HG02571 (cell line): ENCODE measurements at regions not wholly inside any gene's neighbourhood (a gene's known extent, or its start where the extent isn't known, plus 50 kb on each side); places are given as distances from the start of the nearest gene placed in this dataset.
"Not testable (repeated sequence)": the region's sequence is repeated elsewhere in the genome, so short reads cannot be mapped to it uniquely, and the experiment has no call there.

Experiments
- ATAC-seq: cut with Tn5 transposase; IDR thresholded peaks from one replicate; pipeline ENCODE4 v1.9.1; 2021; ENCODE audit warnings: mild to moderate bottlenecking, moderate library complexity; ENCODE audit not compliant: unreplicated experiment

DNA sequence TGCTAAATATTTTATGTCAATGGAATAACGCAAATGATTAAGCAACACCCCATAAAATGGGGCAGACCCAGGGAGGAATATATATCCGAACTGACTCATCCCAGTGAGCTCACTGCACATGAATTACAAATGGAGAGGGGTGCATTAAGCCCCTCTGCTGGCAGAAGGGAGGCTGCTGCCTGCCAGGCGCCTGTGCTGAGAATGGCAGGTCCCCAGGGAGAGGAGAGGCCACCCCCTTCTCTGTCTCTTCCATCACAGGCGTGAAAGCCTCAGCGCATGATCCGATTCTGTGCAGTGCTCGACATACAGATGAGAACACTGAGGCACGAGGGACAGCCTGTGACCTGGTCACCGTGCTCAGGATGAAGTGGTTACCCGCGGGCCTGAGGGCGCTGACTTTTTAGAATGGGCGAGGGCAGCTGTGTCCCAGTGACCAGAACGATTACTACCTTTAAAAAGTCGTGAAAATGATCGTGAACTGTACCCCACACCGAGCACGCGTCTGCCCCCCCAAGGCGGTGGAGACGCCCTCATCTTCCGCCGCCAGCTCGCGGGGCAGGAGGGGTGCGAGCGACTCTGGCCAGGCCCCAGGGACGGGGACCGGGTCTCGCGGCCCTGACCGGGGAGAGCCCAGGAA lies 229.7 kb upstream of the FRG2C start:
- not testable (repeated sequence) for ATAC-seq

DNA sequence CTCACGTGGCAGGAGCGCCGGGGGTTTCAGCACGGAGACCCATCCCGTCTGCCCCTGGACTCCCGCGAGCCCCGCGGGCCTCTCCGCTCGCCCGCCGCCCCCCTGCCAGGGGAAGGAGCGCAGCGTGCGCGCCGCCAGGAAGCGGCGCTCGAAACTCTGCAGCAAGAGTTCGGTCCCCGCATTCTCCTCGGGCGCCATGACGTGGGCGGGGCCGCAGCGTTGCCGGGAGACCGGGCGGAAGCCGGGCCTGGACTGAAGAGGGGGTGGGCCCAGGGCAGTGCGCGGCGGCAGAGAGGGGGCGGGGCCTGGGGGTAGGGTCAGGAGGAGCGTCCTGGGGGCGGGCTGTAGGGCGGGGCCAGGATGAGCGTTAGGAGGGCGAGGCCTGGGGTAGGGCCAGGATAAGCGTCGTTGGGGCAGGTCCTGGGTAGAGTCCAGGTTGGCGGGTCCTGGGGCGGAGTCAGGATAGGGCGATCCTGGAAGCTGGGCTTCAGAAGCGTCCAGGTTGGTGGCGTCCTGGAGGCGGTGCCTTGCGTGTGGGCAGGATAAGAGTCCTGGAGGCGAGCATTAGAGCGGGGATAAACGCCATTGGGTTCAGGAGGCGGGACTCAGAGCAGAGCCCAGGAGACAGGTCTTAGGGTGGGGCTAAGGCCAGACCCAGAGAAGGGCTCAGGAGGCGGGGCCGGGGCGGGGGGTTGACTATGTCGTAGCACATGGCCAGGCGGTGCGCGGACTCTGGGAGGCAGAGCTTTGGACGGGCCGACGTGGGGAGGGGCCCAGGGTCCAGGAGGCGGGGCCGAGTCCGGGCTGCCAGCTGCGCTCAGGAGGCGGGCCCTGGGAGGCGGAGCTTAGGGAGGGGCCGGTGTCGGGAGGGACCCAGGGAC lies 229.0 kb upstream of the FRG2C start:
- peak; percentile 97 for ATAC-seq

DNA sequence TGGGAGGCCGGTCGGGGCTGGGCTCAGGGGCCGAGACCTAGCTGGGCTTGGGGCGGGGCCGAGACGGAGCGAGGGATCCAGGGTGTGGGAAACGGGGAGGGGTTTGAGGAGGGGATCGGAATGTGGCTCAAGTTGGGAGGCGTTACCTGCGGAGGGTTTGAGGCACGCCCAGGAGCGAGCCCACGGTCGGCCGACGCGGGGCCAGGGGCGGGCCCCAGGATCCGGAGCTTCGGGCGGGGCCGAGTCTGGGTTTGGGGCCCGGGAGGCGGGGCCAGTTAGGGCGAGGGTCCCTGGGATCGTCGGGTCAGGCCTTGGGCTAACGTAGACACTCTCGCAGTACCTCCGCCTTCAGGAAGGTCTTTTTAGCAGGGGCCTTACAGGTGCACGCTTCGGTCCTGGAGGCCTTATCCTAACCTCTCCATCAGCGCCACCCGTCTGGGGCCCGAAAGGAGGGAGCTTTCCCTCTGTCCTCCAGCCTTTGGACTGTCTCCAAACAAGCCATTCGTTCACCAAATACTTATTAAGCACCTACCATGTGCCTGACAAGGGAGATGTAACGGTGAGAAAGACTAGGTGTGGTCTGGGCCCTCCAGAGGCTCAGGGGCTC lies 228.2 kb upstream of the FRG2C start:
- not testable (repeated sequence) for ATAC-seq

DNA sequence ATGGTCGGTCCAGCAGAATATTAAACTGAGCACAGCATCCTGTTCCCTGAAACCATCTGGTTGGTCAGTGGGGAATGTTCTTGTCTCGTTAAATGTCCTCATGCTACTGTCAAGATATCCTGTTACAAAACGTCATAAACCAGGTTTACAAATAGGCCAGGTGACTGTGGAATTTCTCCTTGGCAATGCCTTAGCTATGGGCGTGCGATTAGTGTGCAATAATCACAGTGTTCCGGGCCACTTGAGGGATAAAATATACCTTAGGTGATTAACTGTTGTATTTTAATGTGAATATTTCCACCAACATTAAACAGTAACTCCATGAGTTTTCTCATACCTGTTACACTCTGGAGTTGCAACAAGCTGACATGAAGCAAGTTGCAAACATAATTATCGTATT lies 223.1 kb upstream of the FRG2C start:
- ATAC-seq = not testable (repeated sequence)

DNA sequence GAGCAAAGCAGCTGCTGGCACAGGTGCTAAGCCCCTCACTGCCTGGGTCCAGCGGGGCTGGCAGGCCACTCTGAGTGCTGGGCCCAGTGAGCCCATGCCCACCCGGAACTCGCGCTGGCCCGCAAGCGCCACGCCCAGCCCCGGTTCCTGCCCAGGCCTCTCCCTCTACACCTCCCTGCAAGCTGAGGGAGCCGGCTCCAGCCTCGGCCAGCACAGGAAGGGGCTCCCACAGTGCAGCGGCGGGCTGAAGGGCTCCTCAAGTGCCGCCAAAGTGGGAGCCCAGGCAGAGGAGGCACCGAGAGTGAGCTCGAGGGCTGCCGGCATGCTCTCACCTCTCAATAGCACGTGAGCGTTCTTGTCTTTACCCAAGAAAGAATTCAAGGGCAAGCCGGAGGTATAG lies 219.5 kb upstream of the FRG2C start:
- not testable (repeated sequence) for ATAC-seq

DNA sequence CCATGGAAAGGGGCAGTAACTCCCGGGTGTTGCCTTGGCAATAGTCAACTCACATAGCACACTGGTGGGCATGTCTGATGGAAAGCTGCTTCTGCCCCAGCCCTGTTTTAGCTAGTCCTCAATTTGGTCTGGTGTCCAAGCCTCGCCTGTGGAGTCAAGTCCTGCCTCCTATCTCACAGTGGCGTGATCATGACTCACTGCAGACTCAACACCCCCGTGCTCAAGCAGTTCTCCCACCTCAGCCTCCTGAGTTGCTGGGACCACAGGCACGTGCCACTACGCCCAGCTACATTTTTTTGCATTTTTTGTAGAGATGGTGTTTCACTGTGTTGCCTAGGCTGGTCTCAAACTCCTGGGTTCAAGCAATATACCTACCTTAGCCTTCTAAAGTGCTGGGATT lies 218.9 kb upstream of the FRG2C start:
- not testable (repeated sequence) for ATAC-seq

DNA sequence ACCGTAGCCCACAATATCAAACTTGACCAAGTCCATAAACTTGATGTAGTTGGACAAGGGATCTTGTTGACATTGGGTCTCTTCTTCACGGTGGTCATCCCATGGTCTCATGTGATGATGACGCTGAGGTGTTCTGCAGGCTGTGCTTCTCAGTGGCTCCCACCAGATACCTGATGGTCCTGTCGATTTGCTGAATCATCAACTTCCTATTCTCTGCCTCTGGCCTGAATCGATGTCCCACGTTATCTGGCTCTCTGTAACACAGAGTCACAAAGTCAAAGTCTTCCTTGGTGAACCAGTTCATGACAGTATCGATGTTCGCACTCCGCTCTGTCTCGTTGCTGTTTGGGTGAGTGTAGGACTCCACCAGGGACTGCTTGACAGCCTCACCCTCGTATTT lies 217.2 kb upstream of the FRG2C start:
- not testable (repeated sequence) for ATAC-seq

DNA sequence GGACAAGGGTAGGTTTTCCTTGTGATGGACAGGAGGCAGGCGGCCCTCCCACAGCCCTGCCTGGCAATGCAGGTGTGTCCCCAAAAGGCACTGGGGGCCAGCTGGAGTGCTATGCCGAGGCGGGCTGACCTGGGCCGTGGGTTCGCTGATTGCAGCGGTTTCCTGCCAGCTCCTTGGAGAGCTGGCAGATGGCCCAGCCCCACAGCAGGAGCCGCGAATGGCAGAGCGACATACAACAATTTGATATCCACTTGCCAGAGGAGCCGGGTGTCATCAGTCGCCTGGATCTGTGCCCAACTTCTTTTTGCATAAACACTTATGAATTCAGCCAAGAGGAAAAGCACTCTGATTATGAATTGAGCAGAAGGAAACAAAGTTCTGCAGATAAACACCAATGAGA lies 210.8 kb upstream of the FRG2C start:
- not testable (repeated sequence) for ATAC-seq

DNA sequence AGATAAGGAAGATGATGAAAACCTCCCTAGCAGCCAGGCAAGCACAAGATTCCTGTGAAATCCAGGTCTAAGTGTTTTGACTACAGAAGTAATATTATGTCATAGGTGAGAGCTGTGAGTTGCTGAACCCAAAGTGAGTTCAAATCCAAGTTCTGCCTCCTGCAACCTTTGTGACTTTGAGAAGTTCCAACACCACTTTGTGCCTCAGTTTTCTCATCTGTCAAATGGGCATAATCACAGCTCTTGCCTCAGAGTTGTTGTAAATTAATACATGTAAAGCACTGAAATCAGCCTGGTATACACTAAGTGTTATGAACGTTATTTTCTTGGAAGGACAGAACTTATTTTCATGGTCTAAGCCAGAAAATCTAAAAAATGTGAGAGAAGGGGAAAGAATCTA lies 210.3 kb upstream of the FRG2C start:
- not testable (repeated sequence) for ATAC-seq

DNA sequence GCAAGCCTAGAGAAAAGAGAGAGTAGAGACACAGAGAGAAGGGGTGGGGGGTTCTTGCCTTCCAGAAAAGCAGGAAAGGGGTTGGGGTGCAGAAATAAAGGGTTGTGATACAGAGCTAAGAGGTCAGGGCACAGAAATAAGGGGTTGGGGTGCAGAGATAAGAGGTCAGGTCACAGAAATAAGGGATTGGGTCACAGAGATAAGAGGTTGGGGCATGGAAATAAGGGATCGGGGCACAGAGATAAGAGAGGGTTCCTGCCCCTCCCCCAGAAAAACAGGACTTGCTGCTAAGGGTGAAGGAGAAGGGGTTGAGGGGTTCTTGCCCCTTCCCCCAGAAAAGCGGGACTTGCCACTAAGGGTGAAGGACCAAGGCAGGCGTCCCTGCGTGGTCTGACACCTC lies 189.6 kb upstream of the FRG2C start:
- not testable (repeated sequence) for ATAC-seq

DNA sequence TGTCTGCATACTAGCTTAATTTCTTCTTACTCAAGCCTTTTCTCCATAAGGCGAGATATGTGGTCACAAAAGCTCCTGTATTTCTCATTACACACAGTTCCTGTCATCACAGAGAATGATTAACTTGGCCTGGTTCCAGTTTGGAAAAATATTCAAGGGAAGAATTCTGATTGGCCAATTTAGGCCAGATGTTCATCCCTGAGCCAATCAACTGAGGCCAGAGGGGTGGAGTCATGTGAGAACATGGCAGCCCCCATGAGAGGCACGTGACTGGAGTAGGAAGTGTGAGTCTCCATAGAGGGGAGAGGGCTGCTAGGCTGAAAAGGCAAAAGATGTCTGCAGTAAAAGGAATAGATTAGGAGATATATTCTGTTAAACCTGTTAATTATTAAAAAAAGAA lies 167.5 kb upstream of the FRG2C start:
- not testable (repeated sequence) for ATAC-seq

DNA sequence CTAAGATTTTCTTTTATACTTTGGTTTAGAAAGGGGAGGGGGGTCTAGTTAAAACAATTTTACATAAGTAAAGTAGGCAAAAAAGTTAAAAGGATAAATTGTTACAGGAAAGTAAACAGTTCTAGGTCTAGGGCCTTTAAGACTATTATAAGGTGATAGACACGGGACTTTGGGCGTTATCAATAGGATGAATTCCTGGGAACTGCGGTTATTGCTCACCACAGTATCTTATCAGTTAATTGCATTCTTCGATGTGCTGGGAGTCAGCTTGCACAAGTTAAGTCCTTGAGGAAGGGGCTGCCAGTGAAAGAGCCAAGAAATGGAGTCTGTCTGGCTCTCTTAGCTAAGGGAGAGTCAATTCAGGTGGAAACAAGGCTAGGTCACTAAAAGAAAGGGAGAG lies 163.8 kb upstream of the FRG2C start:
- not testable (repeated sequence) for ATAC-seq

DNA sequence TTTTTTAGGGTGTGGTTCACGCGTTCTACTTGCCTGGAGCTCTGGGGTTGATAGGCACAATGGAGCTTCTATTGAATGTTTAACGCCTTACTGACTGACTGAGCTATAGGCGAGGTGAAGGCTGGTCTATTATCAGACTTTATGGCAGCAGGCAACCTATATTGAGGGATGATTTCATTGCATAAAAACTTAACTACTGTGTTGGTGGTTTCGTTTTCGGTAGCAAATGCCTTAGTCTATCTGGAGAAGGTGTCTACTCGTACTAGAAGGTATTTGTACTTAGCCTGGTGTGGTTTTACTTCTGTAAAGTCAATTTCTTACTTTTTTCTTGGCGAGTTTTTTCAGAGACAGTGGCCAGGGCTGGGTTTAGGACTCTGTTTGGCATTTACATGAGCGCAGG lies 162.0 kb upstream of the FRG2C start:
- ATAC-seq = not testable (repeated sequence)

DNA sequence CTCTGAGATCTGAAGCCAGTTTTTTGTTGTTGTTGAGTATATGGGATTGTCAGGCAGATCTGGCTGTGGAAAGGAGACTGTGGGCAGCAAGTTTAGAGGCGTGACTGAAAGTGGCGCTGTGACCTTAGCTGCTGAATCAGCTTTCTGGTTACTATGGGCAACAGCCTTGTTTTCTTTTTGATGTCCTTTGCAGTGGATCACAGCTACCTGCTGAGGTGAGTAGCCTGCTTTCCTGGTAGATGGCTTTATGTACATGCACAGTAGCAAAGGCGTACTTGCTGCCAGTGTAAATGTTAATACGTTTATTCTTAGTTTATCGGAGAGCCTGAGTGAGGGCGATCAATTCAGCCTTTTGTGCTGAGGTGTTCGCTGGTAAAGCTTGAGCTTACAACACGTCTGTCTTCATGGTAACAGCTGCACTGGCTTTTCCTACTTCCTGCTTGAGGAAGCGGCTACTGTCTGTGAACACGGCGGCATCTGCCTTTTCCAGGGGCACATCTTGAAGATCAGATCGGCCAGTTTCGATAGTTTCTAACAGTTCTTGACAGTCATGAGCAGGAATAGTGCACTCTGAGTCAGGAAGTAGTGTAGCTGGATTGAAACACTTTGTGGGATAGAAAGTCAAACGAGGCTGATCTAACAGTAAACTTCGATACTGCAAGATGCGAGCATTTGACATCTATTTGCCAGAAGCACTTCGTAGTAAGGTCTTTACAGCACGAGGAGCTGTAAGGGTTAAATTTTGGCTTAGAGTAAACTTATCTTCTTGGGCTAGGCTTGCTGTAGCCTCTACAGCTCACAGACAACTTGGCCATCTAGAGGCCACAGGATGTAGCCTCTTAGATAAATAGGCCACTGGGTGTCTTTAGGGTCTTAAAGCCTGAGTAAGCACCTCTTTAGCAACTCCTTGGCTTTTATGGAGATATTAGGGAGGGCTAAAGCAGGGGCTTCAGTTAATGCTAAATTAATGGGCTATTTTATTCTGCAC lies 161.1 kb upstream of the FRG2C start:
- not testable (repeated sequence) for ATAC-seq

DNA sequence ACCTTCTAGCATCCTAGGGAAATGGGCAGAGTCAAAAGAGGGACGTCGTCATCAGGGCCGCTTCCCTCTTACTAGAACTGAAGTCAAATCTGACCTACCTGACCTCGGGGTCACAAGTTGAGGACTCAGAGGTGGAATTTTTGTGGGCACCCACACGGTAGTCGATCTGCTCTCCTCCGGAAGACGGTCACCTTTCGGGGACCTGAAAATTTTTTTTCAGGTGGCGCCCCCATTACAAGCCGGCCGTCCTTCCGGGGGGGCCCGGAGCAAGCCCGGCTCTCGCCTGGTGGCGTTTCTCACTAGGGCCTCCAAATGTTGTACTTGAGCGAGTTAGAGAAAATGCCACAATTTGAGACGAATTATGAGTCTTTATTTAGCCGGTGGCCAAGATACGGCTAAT lies 157.5 kb upstream of the FRG2C start:
- ATAC-seq = no peak

DNA sequence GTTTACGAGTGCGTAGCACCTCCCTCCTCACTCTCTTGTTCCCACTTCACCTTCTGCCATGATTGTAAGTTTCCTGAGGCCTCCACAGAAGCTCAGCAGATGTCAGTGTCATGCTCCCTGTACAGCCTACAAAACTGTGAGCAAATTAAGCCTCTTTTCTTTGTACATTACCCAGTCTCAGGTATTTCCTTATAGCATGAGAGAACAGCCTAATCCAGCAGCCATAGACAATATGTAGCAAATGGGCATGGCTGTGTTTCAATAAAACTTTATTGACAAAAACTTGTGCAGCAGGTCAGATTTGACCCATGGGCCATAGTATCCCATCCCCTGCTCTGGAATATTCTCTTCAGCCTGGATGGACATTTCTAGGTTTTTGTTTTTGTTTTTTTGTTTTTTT lies 156.2 kb upstream of the FRG2C start:
- not testable (repeated sequence) for ATAC-seq

DNA sequence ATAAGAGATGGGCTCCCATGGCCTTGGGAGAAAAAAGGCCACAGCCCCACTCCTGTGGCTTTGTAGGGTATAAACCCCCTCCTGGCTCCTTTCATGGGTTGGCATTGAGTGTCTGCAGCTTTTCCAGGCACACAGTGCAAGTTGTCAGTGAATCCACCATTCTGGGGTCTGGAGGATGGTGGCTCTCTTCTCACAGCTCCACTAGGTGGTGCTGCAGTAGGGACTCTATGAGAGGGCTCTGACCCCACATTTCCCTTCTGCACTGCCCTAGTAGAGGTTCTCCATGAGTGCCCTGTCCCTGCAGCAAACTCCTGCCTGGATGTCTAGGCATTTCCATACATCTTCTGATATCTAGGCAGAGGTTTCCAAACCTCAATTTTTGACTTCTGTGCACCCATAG lies 136.5 kb upstream of the FRG2C start:
- ATAC-seq = not testable (repeated sequence)

DNA sequence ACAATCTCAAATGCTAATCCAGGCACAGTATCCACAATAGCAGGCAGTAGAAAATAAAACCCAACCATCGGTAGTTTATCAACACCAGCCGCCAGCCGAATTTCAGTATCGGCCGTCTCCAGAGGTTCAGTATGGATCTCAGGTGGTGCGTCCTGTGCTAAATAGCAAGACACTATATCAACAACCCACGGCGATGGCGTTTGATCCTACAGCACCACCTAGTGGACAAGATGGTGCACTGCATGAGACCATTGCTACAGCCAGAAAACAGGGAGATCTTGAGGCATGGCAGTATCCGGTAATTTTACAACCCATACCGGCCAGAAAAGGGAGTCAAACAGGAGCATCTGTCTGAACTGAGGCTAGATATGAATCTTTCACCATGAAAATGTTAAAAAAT lies 112.0 kb upstream of the FRG2C start:
- not testable (repeated sequence) for ATAC-seq

DNA sequence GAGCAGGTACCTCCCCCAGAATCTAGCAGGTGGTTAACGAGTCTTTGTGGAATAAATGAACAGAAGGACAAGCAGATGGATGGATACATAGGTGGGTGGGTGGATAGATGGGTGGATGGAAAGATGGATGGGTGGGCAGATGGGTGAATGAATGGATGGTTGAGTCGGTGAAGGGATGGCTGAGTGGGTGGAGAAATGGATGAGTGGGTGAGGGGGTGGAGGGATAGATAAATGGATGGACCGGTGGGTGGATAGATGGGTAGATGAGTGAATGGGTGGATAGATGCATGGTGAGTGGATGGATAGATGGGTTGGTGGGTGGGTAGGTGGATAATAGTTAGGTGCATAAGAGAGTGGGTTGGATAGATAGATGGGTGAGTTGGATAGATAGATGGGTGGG lies 99.7 kb upstream of the FRG2C start:
- ATAC-seq = not testable (repeated sequence)

DNA sequence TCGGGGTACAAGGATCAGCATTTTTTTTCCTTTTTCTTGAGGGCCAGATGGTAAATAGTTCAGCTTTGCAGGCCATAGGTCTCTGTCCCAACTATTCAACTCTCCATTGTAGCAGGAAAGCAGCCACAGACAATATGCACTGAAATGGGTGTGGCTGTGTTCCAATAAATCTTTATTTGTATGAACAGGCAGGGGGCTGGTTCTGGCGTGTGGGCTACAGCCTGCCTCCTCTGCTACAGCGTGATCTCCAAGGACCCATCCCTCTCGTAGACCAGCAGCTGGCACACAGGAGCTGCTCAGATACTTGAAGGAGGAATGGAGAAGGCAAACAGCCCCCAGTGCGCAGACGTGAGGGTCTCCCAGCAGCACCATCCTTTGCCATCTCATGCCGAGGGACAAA lies 91.8 kb upstream of the FRG2C start:
- ATAC-seq = not testable (repeated sequence)

DNA sequence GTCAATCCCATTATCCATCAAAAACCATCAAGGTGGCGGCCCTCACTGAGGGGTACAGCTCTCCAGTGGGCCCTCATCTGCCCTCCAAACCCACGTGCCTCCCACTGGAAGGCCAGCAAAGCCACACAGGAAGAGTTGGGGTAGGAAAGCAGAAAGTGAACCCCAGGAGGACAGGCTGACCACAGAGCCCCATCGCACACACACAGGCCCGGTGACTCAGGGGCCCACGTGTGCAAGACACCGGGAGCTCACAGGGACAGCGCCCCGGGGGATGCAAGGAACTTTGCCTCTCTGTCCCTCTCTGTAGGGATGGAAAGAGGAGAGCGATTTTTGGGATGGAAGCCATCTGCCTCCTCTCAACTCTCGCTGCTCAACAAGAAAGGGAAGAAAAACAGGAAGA lies 85.0 kb upstream of the FRG2C start:
- not testable (repeated sequence) for ATAC-seq
